VCaP (cell line): ENCODE measurements at regions not wholly inside any gene's neighbourhood (a gene's known extent, or its start where the extent isn't known, plus 50 kb on each side); places are given as distances from the start of the nearest gene placed in this dataset.

ENCODE experiments used
- H3K27ac ChIP-seq: fragments of 450-650 bp; 2 replicates; pipeline ENCODE4 v1.5.1; 2017
- TF ChIP-seq, protein P1 (sequence below): fragments of 450-650 bp; conservative IDR thresholded peaks from 2 replicates; pipeline ENCODE4 v1.5.1; 2017; ENCODE audit warnings: mild to moderate bottlenecking, moderate library complexity

DNA sequence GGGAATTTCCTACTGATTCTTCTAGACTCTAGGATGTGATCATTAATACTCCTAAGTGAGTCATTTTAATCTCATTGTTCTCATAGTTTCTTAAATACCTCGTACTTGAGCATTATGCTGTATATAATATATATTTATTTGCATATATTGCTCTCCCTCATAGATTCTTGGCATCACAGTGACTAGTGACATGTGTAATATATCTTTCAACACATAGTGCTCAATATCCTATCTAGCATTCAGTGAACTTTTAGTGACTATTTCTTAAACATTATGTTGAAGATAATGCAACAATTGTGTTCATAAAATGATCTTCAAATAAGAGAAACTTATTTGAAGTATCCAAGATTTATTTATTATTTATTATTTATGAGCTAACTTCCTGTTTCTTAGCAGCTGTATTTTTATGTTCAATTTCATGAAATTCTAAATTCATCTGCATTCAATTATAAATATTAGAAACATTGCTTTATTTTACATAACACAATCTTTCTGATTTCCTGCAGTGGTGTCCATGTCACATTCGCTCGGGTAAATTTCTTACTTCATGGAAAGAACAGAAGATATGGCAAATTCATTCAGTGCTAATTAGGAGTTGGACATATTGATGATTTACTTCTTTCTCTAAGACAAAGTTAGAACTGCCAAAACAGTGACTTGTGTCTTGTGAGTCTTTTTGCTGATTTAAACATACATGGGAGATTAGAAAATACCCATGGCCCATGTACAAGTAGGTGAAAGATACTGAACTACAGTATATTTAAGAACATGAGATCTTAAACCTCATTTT is 1095.5 kb upstream of the IGFBP7 start:
- no peak overlapping the region for H3K27ac ChIP-seq
- TF ChIP-seq, protein P1, sequence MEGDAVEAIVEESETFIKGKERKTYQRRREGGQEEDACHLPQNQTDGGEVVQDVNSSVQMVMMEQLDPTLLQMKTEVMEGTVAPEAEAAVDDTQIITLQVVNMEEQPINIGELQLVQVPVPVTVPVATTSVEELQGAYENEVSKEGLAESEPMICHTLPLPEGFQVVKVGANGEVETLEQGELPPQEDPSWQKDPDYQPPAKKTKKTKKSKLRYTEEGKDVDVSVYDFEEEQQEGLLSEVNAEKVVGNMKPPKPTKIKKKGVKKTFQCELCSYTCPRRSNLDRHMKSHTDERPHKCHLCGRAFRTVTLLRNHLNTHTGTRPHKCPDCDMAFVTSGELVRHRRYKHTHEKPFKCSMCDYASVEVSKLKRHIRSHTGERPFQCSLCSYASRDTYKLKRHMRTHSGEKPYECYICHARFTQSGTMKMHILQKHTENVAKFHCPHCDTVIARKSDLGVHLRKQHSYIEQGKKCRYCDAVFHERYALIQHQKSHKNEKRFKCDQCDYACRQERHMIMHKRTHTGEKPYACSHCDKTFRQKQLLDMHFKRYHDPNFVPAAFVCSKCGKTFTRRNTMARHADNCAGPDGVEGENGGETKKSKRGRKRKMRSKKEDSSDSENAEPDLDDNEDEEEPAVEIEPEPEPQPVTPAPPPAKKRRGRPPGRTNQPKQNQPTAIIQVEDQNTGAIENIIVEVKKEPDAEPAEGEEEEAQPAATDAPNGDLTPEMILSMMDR: no peak

DNA sequence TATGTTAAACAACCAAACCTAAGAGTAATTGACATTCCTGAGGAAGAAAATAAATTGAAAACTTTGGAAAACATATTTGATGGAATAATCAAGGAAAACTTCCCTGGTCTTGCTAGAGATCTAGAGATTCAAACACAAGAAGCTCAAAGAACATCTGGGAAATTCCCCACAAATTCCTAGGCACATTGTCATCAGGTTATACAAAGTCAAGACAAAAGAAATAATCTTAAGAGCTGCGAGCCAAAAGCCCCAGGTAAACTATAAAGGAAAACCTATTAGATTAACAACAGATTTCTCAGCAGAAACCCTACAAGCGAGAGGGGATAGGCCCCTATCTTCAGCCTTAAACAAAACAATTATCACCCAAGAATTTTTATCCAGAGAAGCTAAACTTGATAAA is 1082.0 kb upstream of the IGFBP7 start:
- TF ChIP-seq, protein P1: no peak
- no peak overlapping the region for H3K27ac ChIP-seq

DNA sequence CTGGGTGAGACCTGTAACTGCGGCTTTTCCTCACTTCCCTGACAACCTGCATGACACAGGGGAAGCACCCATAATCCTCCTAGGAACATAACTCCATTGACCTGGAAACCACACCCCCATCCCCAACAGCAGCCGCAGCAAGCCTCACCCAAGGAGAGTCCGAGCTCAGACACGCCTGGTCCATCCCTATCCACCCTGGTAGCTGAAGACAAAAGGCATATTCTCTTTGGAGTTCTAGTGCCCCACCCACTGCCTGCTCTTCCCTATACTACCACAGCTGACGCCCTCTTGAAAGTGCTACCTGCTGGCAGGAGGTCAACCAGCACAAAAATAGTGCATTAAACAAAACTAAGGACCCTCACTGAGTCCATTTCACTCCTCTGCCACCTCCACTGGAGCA is 1080.9 kb upstream of the IGFBP7 start:
- TF ChIP-seq, protein P1: no peak
- H3K27ac ChIP-seq: no peak overlapping the region

DNA sequence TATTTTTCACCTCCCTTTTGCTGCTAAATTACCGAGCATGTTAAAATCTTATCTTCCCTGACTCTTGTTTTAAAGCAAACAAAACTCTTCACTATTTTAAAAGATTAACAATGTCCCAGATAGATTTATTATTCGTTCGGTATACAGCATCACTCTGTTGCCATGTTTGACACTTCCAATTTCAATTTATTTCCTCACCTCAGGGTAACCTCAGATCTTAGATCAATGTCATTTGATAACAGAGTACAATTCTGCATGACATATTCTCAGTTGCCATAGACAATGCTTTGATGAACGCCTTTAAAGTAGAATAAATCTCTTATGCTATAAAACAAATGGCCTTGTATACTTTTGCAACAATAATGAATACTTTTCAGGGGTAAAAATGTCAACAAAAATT is 1078.1 kb upstream of the IGFBP7 start:
- TF ChIP-seq, protein P1: no peak
- H3K27ac ChIP-seq: no peak overlapping the region

DNA sequence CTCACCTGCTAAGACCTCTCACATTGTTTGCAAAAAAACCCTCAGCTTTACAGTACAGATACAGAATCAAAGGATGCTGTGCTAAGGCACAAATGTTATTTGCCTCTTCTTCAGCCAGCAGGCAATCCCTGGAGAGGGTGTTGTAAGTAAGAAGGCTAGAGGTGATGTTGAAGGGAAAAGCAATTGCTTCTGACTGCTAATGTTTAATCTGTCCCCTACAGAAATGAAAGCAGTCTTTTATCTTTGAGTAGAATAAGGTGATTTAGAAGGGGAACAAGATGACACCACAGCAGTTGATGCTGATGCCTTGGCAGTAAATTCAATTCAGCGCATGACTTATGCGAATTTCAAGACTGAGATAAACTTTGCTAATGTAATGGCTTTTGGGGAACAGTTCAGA is 1064.8 kb upstream of the IGFBP7 start:
- no peak overlapping the region for H3K27ac ChIP-seq
- TF ChIP-seq, protein P1: no peak

DNA sequence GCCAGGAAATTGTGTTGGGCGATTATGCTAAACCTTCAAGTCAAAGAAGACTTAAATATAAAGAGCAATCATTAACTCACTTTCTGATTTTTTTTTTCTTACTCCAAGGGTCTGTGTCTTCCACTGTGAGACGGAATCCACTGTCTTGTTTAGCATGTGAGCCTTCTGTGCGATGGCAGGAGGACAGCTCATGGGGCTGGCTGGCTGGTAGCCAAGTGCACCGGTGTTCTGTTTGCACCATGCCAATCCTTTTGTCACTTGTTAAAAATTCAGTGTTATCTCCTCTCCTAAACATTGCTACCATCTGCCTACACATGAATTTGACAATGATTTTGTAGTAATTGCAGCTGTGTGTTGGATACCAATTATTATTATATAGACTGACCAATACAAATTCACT is 1056.3 kb upstream of the IGFBP7 start:
- H3K27ac ChIP-seq: no peak overlapping the region
- TF ChIP-seq, protein P1: no peak

DNA sequence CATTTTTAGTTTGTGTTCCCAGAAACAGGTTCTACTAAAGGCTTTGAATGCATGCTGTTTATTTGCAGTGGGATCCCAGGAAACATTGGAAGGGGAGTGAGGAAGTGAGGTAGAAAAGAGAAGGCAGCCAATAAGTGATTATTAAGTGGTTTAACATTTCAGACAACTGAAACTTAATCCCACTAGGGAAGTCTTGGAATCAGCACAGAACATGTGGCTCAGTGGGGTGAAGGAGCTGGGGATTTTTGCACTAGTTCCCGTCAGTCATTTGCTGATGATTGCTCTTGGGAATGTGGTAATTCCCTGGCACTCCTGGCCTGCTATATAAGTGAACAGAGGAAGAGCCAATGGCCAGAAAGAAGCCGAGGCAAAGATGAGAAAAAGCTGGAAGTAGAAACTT is 1053.0 kb upstream of the IGFBP7 start:
- TF ChIP-seq, protein P1: no peak
- no peak overlapping the region for H3K27ac ChIP-seq
